Urinary bladder (tissue), 4 donors: ENCODE measurements at regions not wholly inside any gene's neighbourhood (a gene's known extent, or its start where the extent isn't known, plus 50 kb on each side); places are given as distances from the start of the nearest gene placed in this dataset. TPM values are rescaled to one million over a fixed set of nuclear protein-coding genes. Genes with fewer than 3 reads are reported as not detected.
"Not testable (repeated sequence)": the region's sequence is repeated elsewhere in the genome, so short reads cannot be mapped to it uniquely, and the experiment has no call there.

Experiments
- DNase-seq: peaks from one replicate; pipeline ENCODE4 v3.0.0-alpha.2; 2015; ENCODE audit errors: extremely low spot score
- H3K27ac ChIP-seq: one replicate; pipeline ENCODE4 v1.5.1; 2013; ENCODE audit warnings: low read depth, mild to moderate bottlenecking, moderate library complexity
- H3K36me3 ChIP-seq: one replicate; pipeline ENCODE4 v1.6.1; 2013; ENCODE audit warnings: mild to moderate bottlenecking, moderate library complexity; ENCODE audit not compliant: insufficient read depth
- H3K4me1 ChIP-seq: one replicate; pipeline ENCODE4 v1.6.1; 2013; ENCODE audit warnings: mild to moderate bottlenecking, moderate library complexity; ENCODE audit not compliant: insufficient read depth
- H3K4me3 ChIP-seq: one replicate; pipeline ENCODE4 v1.5.1; 2013; ENCODE audit warnings: low read depth, low read length
- WGBS: extraction: QIAGEN DNeasy Blood & Tissue Kit; methylation state at CpG from one replicate; pipeline ENCODE4 v1.1.7; 2013; 5-methylcytosine and 5-hydroxymethylcytosine counted together
- small RNA-seq: library from RNA; depleted of rRNA; stranded (forward); fragments of <200 nt; gene quantifications from one replicate; pipeline ENCODE3, GENCODE V24; 2014
- donor health status: healthy with polysubstance abuse.
- donor health status: healthy.

- H3K36me3 ChIP-seq, H3K4me3 ChIP-seq, H3K4me1 ChIP-seq, DNase-seq, H3K27ac ChIP-seq: not testable (repeated sequence)
- 26% methylated on average over 30 of the region's 30 CpGs for WGBS
Measured at GRCh38 chr2:90360731-90361035, 1669.2 kb downstream of the RPIA start.

Small RNA genes lying in the stretch of these regions (small RNA-seq; reads per million reads assigned to genes)
- not detected for gene AC233263.1
- not detected for gene AC233263.2
- not detected for gene IGKV1D-35
- gene IGKV2D-19 = not detected
- gene IGKV2D-36 = not detected
- not detected for gene IGKV2D-38
- not detected for gene IGKV3D-25
